Cerebellar cortex (tissue), 1 donor: ENCODE measurements at regions not wholly inside any gene's neighbourhood (a gene's known extent, or its start where the extent isn't known, plus 50 kb on each side); places are given as distances from the start of the nearest gene placed in this dataset.

Experiments used
- DNase-seq: peaks from one replicate; pipeline ENCODE4 v3.0.0-alpha.2; 2015; ENCODE audit warnings: low spot score

- no peak for DNase-seq
Observed at GRCh38 chr12:60337839-60338549, 742.2 kb downstream of the SLC16A7 start.

- no peak for DNase-seq
Observed at GRCh38 chr12:60345442-60345841, 749.6 kb downstream of the SLC16A7 start.

GRCh38 chr12:60349232-60349978 is 753.6 kb downstream of the SLC16A7 start:
- DNase-seq: no peak

GRCh38 chr12:60387356-60387755 is 791.5 kb downstream of the SLC16A7 start:
- no peak for DNase-seq

GRCh38 chr12:60391051-60391450 is 795.2 kb downstream of the SLC16A7 start:
- DNase-seq: no peak

DNA sequence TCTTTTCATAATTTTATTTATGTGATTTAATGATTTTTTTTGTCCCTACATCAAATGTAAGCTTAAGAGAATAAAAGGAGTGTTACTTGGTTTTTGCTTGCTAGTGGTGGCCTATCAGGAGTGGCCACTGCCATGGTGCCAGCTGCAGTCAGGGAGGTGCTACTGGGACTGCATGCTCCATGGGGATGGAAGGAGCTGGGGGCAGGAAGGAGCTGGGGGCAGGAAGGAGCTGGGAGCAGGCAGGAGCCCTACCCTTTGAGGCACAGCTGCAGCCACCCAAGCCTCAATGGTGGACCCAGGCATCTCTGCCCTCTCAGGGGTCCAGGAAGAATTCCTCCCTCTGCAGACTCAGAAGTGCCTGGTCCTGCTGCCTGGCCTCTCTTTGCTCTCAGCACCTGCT is 796.0 kb downstream of the SLC16A7 start:
- DNase-seq: no peak

DNA sequence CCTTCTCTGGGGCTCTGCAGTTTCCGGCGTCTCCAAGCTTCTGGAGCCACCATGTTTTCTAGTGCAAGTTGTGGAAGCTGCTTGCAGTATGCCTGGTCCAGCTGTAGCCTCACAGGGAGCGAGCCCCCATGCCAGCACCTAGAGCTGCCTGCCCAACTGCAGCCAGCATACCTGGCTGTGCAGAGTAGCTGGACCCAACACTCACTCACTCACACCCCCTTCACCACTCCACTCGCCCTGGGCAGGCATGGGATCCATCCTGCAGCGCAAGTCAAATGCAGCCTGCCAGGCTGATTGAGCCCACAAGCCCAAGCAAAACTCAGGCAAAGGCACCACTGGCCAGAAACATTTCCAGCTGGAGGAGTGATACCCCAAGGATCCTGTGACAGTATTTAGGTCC is 797.3 kb downstream of the SLC16A7 start:
- DNase-seq: no peak

DNA sequence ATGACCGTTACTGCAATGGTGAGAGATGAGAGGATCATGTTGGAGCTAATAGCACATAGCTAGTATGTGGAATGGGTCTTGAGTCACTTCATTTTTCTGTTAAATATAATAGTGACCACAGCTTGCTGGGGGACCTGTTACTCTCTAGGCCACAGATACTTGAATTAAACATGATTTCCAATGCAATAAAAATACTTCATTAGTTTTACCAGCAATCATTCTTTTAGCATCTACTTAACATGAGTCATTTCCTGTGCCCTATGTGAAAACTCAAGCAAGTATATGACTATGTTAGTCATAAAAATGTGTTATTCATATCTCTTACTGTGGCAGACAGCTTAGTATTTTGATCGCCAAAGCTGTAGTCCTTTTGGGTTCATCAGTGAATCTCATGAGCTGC is 798.8 kb downstream of the SLC16A7 start:
- DNase-seq: no peak

DNA sequence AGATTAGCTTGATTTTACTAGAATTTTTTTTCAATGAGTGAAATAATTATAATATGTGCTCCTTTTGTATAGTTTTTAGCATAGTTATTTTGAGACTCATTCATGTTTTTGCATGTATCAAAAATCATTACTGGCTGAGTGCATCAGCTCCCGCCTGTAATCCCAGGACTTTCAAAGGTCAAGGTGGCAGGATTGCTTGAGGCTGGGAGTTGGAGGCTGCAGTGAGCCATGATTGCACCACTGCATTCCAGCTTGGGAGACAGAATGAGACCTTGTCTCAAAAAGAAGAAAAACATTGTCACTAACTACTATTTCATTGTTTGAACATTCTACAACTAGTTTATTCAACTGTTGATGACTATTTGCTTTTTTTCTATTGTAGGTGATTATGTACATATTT is 802.7 kb downstream of the SLC16A7 start:
- no peak for DNase-seq

DNA sequence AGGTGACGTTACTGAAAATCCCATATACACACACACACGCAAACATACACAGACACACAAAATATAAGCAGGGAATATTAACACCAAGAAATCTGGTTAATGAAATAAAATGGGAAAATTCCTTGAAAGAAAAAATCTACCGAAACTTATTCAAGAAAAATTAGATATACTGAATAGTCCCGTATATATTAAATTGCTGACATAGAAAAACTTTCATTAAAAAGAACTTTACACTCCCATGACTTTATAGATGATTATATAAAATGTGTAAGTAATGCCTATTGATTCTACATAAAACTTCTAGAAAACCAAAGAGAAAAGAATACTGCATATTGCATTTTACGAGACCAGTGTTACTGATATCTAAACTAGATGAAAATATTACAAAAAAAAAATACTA is 803.2 kb downstream of the SLC16A7 start:
- no peak for DNase-seq

DNA sequence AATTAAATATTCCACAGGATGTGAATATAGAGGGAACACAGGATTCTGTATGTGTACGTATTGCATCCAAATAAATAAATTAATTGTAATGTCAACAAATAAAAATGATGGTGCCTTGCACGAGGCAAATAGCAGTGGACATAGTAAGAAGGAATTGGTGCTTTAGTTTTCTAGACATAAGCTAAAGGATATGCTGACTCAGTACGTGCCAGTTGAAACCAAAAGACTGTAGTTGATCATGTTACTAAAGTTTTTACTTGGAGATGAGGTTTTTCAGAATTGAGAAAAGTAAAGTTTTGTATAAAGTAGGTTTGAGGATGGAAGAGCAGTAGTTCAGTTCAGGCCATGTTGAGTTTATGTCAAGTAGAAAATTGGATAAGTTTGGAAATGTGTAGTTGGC is 807.2 kb downstream of the SLC16A7 start:
- no peak for DNase-seq

GRCh38 chr12:60415351-60415750 is 819.5 kb downstream of the SLC16A7 start:
- no peak for DNase-seq

- no peak for DNase-seq
Observed at GRCh38 chr12:60419986-60420385, 824.2 kb downstream of the SLC16A7 start.

DNA sequence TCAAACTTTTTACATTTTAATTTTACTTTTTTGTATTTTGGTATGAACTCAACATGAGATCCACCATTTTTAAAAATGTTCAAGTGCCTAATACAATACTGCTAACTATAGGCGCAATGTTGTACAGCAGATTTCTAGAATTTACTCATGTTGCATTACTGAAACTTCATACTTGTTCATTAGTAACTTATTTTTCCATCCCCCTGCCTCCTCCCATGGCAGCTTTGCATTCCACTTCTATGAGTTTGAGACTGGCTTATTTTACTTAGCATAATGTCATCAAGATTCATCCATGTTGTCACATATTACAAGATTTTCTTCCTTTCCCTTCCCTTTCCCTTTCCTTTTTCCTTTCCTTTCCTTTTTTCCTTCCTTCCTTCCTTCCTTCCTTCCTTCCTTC is 825.9 kb downstream of the SLC16A7 start:
- no peak for DNase-seq

DNA sequence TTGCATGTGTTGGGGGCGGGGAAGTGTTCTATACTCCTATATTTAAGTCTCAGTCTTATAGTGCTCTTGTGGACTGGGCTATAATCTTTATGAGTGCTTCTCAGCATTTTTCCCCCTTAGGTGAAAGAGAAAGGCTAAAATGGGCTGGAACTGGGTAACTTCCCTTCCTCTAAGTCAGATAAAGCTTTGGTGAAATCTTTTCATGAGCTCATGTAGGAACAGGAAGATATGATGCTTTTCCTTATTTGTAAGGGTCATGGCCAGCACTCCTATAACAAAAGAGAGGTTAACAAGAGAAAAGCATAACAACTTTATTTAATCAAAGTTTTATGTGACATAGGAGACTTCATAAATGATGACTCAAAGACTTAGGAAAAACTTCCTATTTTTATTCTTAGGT is 841.5 kb downstream of the SLC16A7 start:
- no peak for DNase-seq

DNA sequence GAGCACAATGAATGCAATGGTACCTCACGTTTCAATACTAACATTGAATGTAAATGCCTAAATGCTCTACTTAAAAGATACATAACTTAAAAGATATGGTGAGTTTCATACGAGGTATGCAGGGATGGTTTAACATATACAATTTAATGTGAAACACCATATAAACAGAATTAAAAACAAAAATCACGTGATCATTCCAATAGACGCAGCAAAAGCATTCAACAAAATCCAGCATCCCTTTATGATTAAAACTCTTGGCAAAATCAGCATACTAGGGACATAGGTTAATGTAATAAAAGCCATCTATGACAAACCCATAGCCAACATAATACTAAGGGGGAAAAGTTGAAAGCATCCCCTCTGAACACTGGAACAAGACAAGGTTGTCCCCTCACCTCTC is 845.7 kb downstream of the SLC16A7 start:
- no peak for DNase-seq

DNA sequence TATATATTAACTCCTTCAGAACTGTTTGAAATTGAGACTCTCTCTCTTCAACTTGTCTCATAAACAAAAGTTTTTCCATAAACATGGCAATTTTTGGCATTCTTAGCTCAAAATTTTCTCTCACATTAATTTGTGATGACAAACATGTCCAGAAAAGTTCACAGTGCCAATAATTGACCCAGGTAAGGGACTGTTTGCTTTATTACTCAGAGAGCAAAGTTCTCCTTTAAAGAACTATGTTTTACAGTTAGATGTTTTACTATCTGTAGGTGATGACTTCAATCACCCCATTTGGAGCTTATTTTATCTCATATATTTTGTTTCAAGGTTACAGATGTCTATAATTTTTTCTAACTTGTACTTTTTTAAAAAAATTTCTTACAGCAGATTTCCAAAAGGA is 855.6 kb downstream of the SLC16A7 start:
- no peak for DNase-seq

GRCh38 chr12:60465060-60465459 is 869.2 kb downstream of the SLC16A7 start:
- no peak for DNase-seq

GRCh38 chr12:60468546-60468945 is 872.7 kb downstream of the SLC16A7 start:
- DNase-seq: no peak

DNA sequence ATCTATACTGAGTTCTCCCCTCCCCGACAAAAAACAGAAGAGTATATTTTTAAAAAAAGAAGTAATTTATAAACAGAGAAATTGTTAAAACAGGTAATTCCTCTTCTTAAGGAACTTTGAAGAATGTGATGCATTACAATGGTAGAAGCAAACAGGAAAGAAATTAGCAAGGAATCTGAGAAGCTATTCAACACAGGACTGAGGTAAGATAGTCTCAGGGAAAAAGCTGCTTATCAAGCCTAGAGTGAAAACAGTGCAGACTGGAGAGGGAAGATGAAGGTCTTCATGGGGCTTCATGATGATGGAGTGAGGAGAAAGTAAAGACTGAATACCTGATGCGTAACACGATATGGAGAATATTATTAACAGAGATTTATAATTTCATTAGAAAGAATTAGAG is 880.0 kb downstream of the SLC16A7 start:
- DNase-seq: no peak

GRCh38 chr12:60487284-60487683 is 891.5 kb downstream of the SLC16A7 start:
- DNase-seq: no peak

DNA sequence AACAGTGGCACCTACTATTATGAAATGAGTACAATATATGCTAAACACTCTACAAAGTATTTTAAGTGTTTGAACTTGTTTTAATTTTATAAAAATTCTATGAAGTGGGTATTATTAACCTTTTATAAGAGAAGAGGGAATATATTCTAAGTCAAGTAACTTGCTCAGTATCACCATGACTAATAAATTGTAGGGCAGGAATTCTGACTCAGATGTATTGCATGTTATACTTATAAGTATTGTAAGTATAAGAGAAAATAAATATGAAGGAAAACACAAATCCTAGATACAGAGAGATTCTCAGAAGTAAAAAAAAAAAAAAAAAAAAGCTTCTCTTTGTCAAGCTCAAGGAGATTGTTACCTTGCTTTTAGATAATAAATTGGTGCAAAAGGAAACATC is 893.2 kb downstream of the SLC16A7 start:
- DNase-seq: no peak

- peak; percentile 22 for DNase-seq
Observed at GRCh38 chr12:60494244-60494643, 898.4 kb downstream of the SLC16A7 start.

DNA sequence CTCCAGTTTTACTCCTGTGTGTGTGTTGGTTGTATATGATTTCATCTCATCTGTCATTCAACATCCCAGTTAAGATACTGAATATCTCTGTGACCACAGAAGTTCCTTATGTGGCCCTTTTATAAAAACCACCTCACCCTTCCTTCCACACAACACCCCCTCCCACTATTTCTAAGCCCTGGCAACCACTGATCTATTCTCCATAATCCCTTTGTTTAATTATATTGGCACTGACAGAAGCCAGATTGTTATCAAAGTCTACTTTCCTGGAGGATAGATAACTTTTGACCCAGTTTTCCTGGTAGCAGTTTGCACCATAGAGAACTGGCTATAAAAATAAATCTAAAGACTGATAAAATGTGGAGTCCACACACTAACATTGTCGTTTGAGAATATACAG is 902.8 kb downstream of the SLC16A7 start:
- no peak for DNase-seq
